Liver (tissue), 8 donors: ENCODE measurements at regions not wholly inside any gene's neighbourhood (a gene's known extent, or its start where the extent isn't known, plus 50 kb on each side); places are given as distances from the start of the nearest gene placed in this dataset.

Experiments used
- DNase-seq: peaks from one replicate; pipeline ENCODE4 v3.0.0-alpha.2; 2017; ENCODE audit warnings: low spot score
- H3K27ac ChIP-seq, 2 donors: one replicate each; pipeline ENCODE4 v1.7.0; 2013; ENCODE audit warnings: inconsistent platforms in 2 of 2, low read length in 2 of 2, control low read depth in 1 of 2, low read depth in 1 of 2, mild to moderate bottlenecking in 1 of 2
- H3K27me3 ChIP-seq, 4 donors: one replicate each; pipeline versions ENCODE4 v1.6.1 to v1.7.0; 2013; ENCODE audit warnings: low read length in 3 of 4, inconsistent platforms in 1 of 4, mild to moderate bottlenecking in 1 of 4, moderate library complexity in 1 of 4; ENCODE audit not compliant: control insufficient read depth in 4 of 4, insufficient read depth in 4 of 4
- H3K36me3 ChIP-seq, 4 donors: one replicate each; pipeline versions ENCODE4 v1.6.1 to v1.7.0; 2013; ENCODE audit warnings: low read length in 3 of 4, mild to moderate bottlenecking in 3 of 4, low read depth in 1 of 4, moderate library complexity in 1 of 4; ENCODE audit not compliant: control insufficient read depth in 4 of 4, insufficient read depth in 3 of 4
- H3K4me1 ChIP-seq, 4 donors: one replicate each; pipeline versions ENCODE4 v1.6.1 to v1.7.0; 2013; ENCODE audit warnings: low read length in 3 of 4, mild to moderate bottlenecking in 3 of 4, moderate library complexity in 1 of 4; ENCODE audit not compliant: control insufficient read depth in 4 of 4, insufficient read depth in 4 of 4
- H3K4me3 ChIP-seq, 3 donors: one replicate each; pipeline versions ENCODE4 v1.6.1 to v1.7.0; 2013; ENCODE audit warnings: low read length in 3 of 3, control low read depth in 1 of 3, low read depth in 1 of 3, mild to moderate bottlenecking in 1 of 3
- H3K9ac ChIP-seq, 2 donors: one replicate each; pipeline ENCODE4 v1.7.0; 2013; ENCODE audit warnings: low read length in 2 of 2, mild to moderate bottlenecking in 2 of 2, moderate library complexity in 2 of 2, control low read depth in 1 of 2, low read depth in 1 of 2
- H3K9me3 ChIP-seq, 4 donors: one replicate each; pipeline versions ENCODE4 v1.6.1 to v1.7.0; 2013; ENCODE audit warnings: low read length in 3 of 4; ENCODE audit not compliant: control insufficient read depth in 4 of 4
- CTCF ChIP-seq: fragments of 150-350 bp; IDR thresholded peaks from 2 replicates; pipeline ENCODE4 v1.5.1; 2017; ENCODE audit warnings: improper control_type of control experiment, low read depth, low read length; ENCODE audit not compliant: missing input control
- EGR1 ChIP-seq, 2 donors: IDR thresholded peaks; 2 replicates each; pipeline ENCODE4 v1.6.1; 2016 to 2018; ENCODE audit warnings: antibody characterized with exemption in 2 of 2, low read depth in 2 of 2
- FOXA1 ChIP-seq: IDR thresholded peaks from 2 replicates; pipeline ENCODE4 v1.6.1; 2016; ENCODE audit warnings: antibody characterized with exemption
- GABPA ChIP-seq, 2 donors: IDR thresholded peaks in 1 of 2; conservative IDR thresholded peaks in 1 of 2; 2 replicates each; pipeline ENCODE4 v1.6.1; 2016; ENCODE audit warnings: antibody characterized with exemption in 2 of 2, mild to moderate bottlenecking in 1 of 2, moderate library complexity in 1 of 2
- HNF4A ChIP-seq, 2 donors: conservative IDR thresholded peaks; 2 replicates each; pipeline ENCODE4 v1.6.1; 2016; ENCODE audit warnings: antibody characterized with exemption in 2 of 2, mild to moderate bottlenecking in 2 of 2
- HNF4G ChIP-seq: IDR thresholded peaks from 2 replicates; pipeline ENCODE4 v1.6.1; 2016; ENCODE audit warnings: antibody characterized with exemption
- JUND ChIP-seq, 2 donors: IDR thresholded peaks; 2 replicates each; pipeline ENCODE4 v1.6.1; 2016; ENCODE audit warnings: antibody characterized with exemption in 2 of 2
- MAX ChIP-seq: IDR thresholded peaks from 2 replicates; pipeline ENCODE4 v1.6.1; 2016; ENCODE audit warnings: antibody characterized with exemption
- NR2F2 ChIP-seq: IDR thresholded peaks from 2 replicates; pipeline ENCODE4 v1.6.1; 2016; ENCODE audit warnings: antibody characterized with exemption
- RAD21 ChIP-seq, 2 donors: IDR thresholded peaks; 2 replicates each; pipeline ENCODE4 v1.6.1; 2016; ENCODE audit warnings: antibody characterized with exemption in 2 of 2, mild to moderate bottlenecking in 2 of 2
- RXRA ChIP-seq, 2 donors: IDR thresholded peaks; 2 replicates each; pipeline ENCODE4 v1.6.1; 2017 to 2018; ENCODE audit warnings: antibody characterized with exemption in 2 of 2, mild to moderate bottlenecking in 1 of 2
- SP1 ChIP-seq: IDR thresholded peaks from 2 replicates; pipeline ENCODE4 v1.6.1; 2018; ENCODE audit warnings: antibody characterized with exemption, mild to moderate bottlenecking
- TAF1 ChIP-seq: conservative IDR thresholded peaks from 2 replicates; pipeline ENCODE4 v1.6.1; 2016; ENCODE audit warnings: antibody characterized with exemption, mild to moderate bottlenecking
- YY1 ChIP-seq: IDR thresholded peaks from 2 replicates; pipeline ENCODE4 v1.6.1; 2016; ENCODE audit warnings: antibody characterized with exemption, mild to moderate bottlenecking
- ZBTB33 ChIP-seq: IDR thresholded peaks from 2 replicates; pipeline ENCODE4 v1.6.1; 2016; ENCODE audit warnings: antibody characterized with exemption
- WGBS: extraction: QIAGEN DNeasy Blood & Tissue Kit; methylation state at CpG from one replicate; pipeline ENCODE4 v1.1.7; 2013; 5-methylcytosine and 5-hydroxymethylcytosine counted together
- TF ChIP-seq, protein P1 (sequence below): IDR thresholded peaks from 2 replicates; pipeline ENCODE4 v1.6.1; 2016; ENCODE audit warnings: antibody characterized with exemption
- donor health status: healthy.
- donor health status: healthy.
- donor health status: healthy.
- donor health status: healthy.
- donor health status: healthy.

GRCh38 chr15:53296603-53297002 lies 462.9 kb downstream of the WDR72 start:
- no peak overlapping the region for H3K27ac ChIP-seq
- no peaks in the 10 kb centered on the region for H3K9me3 ChIP-seq
- 38% methylated on average over 4 of the region's 4 CpGs for WGBS
- H3K4me1 ChIP-seq = peaks cover 1 to 23% (median 15%) of the 10 kb centered on the region in 4 donors
- H3K27me3 ChIP-seq = no peaks in the 10 kb centered on the region
- H3K4me3 ChIP-seq = no peak overlapping the region
- no peaks in the 10 kb centered on the region for H3K36me3 ChIP-seq
- no peak for DNase-seq
- no peak overlapping the region for H3K9ac ChIP-seq
- TF ChIP-seq, protein P1, sequence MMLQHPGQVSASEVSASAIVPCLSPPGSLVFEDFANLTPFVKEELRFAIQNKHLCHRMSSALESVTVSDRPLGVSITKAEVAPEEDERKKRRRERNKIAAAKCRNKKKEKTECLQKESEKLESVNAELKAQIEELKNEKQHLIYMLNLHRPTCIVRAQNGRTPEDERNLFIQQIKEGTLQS = no peak
- TF ChIP-seq CTCF = no peak
- no peak for TF ChIP-seq ZBTB33
- TF ChIP-seq GABPA (IDR thresholded peaks at IDR 0.05 in 1 of 2, conservative IDR thresholded peaks at IDR 0.05 in 1 of 2) = no peak
- TF ChIP-seq HNF4A (conservative IDR thresholded peaks at IDR 0.05) = no peak
- no peak for TF ChIP-seq FOXA1
- no peak for TF ChIP-seq SP1
- no peak for TF ChIP-seq MAX
- TF ChIP-seq HNF4G = no peak
- no peak for TF ChIP-seq EGR1 (IDR thresholded peaks at IDR 0.05; ENCODE audit: low read depth in 2 of 2)
- no peak for TF ChIP-seq TAF1

DNA sequence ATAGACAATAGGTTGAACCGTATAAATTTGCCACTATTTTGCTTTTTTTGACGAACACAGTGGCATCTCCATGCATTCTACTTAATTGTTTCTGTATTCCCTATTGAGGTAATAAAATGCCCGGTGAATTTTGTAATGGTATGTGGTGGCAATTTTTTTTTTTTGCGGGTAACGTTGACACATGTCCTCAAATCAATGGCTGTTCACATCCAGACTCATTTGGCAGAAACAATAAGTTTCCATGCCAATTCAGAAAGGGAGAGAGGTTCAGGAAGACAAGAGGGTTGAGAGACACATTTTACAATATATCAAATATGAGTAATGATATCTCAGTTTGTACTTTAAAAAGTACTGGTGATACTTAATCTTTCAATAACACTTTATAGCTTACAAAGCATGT lies 463.9 kb downstream of the WDR72 start:
- no peak overlapping the region for H3K9ac ChIP-seq
- WGBS = 62% methylated on average over 5 of the region's 5 CpGs
- DNase-seq = no peak
- H3K36me3 ChIP-seq = no peaks in the 10 kb centered on the region
- no peak overlapping the region for H3K4me3 ChIP-seq
- H3K27ac ChIP-seq = no peak overlapping the region
- TF ChIP-seq JUND (IDR thresholded peaks at IDR 0.05) = no peak
- TF ChIP-seq NR2F2 = no peak
- TF ChIP-seq YY1 = peak; percentile 86
- TF ChIP-seq CTCF = no peak
- TF ChIP-seq MAX = peak; percentile 23
- peak; percentile 15 for TF ChIP-seq ZBTB33
- TF ChIP-seq RXRA (IDR thresholded peaks at IDR 0.05) = peak in 1 of 2 donors; percentile 40
- TF ChIP-seq HNF4A (conservative IDR thresholded peaks at IDR 0.05) = peak in 1 of 2 donors; percentile 38
- TF ChIP-seq EGR1 (IDR thresholded peaks at IDR 0.05; ENCODE audit: low read depth in 2 of 2) = no peak
- TF ChIP-seq RAD21 (IDR thresholded peaks at IDR 0.05) = peak; percentile 18 to 34
- H3K9me3 ChIP-seq = no peaks in the 10 kb centered on the region
- H3K4me1 ChIP-seq = peaks cover 1 to 23% (median 15%) of the 10 kb centered on the region in 4 donors
- no peaks in the 10 kb centered on the region for H3K27me3 ChIP-seq
